ENCODE measurements at regions not wholly inside any gene's neighbourhood (a gene's known extent, or its start where the extent isn't known, plus 50 kb on each side); places are given as distances from the start of the nearest gene placed in this dataset.

GRCh38 chr5:74364507-74364906 lies 276.0 kb downstream of the ENC1 start:
- H3K27ac ChIP-seq = no peak overlapping the region
- H3K27me3 ChIP-seq (ENCODE audit: control insufficient read depth, insufficient read depth, low read length) = no peaks in the 10 kb centered on the region
- H3K79me2 ChIP-seq = no peaks in the 10 kb centered on the region
- H3K9ac ChIP-seq = no peak overlapping the region
- no peak overlapping the region for H3K4me2 ChIP-seq (ENCODE audit: low read length)
- H3K36me3 ChIP-seq (ENCODE audit: control insufficient read depth, insufficient read depth, low read length) = no peaks in the 10 kb centered on the region
- H3K9me3 ChIP-seq (ENCODE audit: control insufficient read depth, low read length) = no peaks in the 10 kb centered on the region
- H2AFZ ChIP-seq = no peak overlapping the region
- no peak for TF ChIP-seq CTCF (IDR thresholded peaks at IDR 0.05)
- no peak overlapping the region for H3K4me3 ChIP-seq (ENCODE audit: low read depth, low read length)
- H3K4me1 ChIP-seq = no peaks in the 10 kb centered on the region

- Histone ChIP-seq H3K9me3 (ENCODE audit: control insufficient read depth, low read length) (no peaks in the 10 kb centered on the region), H3K27me3 (ENCODE audit: control insufficient read depth, insufficient read depth, low read length) (no peaks in the 10 kb centered on the region), H3K4me3 (ENCODE audit: low read depth, low read length) (no peak overlapping the region), H2AFZ (no peak overlapping the region), H3K4me1 (no peaks in the 10 kb centered on the region), H3K9ac (no peak overlapping the region), H3K27ac (no peak overlapping the region), H3K36me3 (ENCODE audit: control insufficient read depth, insufficient read depth, low read length) (no peaks in the 10 kb centered on the region), H3K79me2 (no peaks in the 10 kb centered on the region), H3K4me2 (ENCODE audit: low read length) (no peak overlapping the region)
- no peak for TF ChIP-seq CTCF (IDR thresholded peaks at IDR 0.05)
These were observed 276.8 kb downstream of the ENC1 start for GRCh38 chr5:74363603-74364205.

- H3K36me3 ChIP-seq (ENCODE audit: control insufficient read depth, insufficient read depth, low read length) = no peaks in the 10 kb centered on the region
- H3K79me2 ChIP-seq = no peaks in the 10 kb centered on the region
- no peak overlapping the region for H2AFZ ChIP-seq
- no peak overlapping the region for H3K4me2 ChIP-seq (ENCODE audit: low read length)
- TF ChIP-seq CTCF (IDR thresholded peaks at IDR 0.05) = no peak
- H3K27ac ChIP-seq = no peak overlapping the region
- H3K9me3 ChIP-seq (ENCODE audit: control insufficient read depth, low read length) = no peaks in the 10 kb centered on the region
- no peaks in the 10 kb centered on the region for H3K4me1 ChIP-seq
- H3K4me3 ChIP-seq (ENCODE audit: low read depth, low read length) = no peak overlapping the region
- no peaks in the 10 kb centered on the region for H3K27me3 ChIP-seq (ENCODE audit: control insufficient read depth, insufficient read depth, low read length)
- no peak overlapping the region for H3K9ac ChIP-seq
These were observed 278.8 kb downstream of the ENC1 start for GRCh38 chr5:74361406-74362358.

GRCh38 chr5:74360535-74361210 lies 279.9 kb downstream of the ENC1 start:
- H3K27me3 ChIP-seq (ENCODE audit: control insufficient read depth, insufficient read depth, low read length) = no peaks in the 10 kb centered on the region

More at GRCh38 chr5:74360535-74361210, 279.9 kb downstream of the ENC1 start:
- Histone ChIP-seq H2AFZ (no peak overlapping the region), H3K4me1 (peaks cover 3% of the 10 kb centered on the region), H3K9ac (no peak overlapping the region), H3K27ac (no peak overlapping the region), H3K4me2 (ENCODE audit: low read length) (no peak overlapping the region), H3K79me2 (no peaks in the 10 kb centered on the region), H3K36me3 (ENCODE audit: control insufficient read depth, insufficient read depth, low read length) (no peaks in the 10 kb centered on the region), H3K4me3 (ENCODE audit: low read depth, low read length) (no peak overlapping the region), H3K9me3 (ENCODE audit: control insufficient read depth, low read length) (no peaks in the 10 kb centered on the region)
- TF ChIP-seq CTCF (IDR thresholded peaks at IDR 0.05) = no peak

All from parathyroid adenoma (tissue), 2 donors.